CD14-positive monocyte (primary cell): ENCODE measurements at regions not wholly inside any gene's neighbourhood (a gene's known extent, or its start where the extent isn't known, plus 50 kb on each side); places are given as distances from the start of the nearest gene placed in this dataset.

Experiments used
- DNase-seq, 3 donors: peaks; one replicate each; pipeline ENCODE4 v3.0.0-alpha.2; 2011 to 2022
- H2AFZ ChIP-seq: 2 replicates; pipeline ENCODE4 v1.6.0; 2012; ENCODE audit warnings: mild to moderate bottlenecking, low read depth, low read length, inconsistent platforms; ENCODE audit not compliant: insufficient read depth, poor library complexity, severe bottlenecking
- H3K27ac ChIP-seq, 2 donors: 1 replicate in 1 of 2; 2 replicates in 1 of 2; pipeline ENCODE4 v1.5.1; 2012 to 2013; ENCODE audit warnings: low read length in 2 of 2, control low read depth in 1 of 2, inconsistent platforms in 1 of 2, low read depth in 1 of 2, mild to moderate bottlenecking in 1 of 2
- H3K27me3 ChIP-seq, 2 donors: one replicate each; pipeline versions ENCODE4 v1.6.0 to v1.6.1; 2011 to 2013; ENCODE audit warnings: low read length in 2 of 2; ENCODE audit not compliant: control insufficient read depth in 2 of 2, insufficient read depth in 2 of 2
- H3K36me3 ChIP-seq, 2 donors: replicated peaks in 1 of 2; 1 replicate in 1 of 2; 2 replicates in 1 of 2; pipeline versions ENCODE4 v1.5.1 to v1.6.1; 2012 to 2013; ENCODE audit warnings: low read length in 2 of 2, control low read depth in 1 of 2, inconsistent platforms in 1 of 2, mild to moderate bottlenecking in 1 of 2; ENCODE audit not compliant: insufficient read depth in 2 of 2, control insufficient read depth in 1 of 2
- H3K4me1 ChIP-seq, 2 donors: 1 replicate in 1 of 2; 2 replicates in 1 of 2; pipeline versions ENCODE4 v1.5.1 to v1.6.1; 2012 to 2013; ENCODE audit warnings: low read length in 2 of 2, control low read depth in 1 of 2, inconsistent platforms in 1 of 2, mild to moderate bottlenecking in 1 of 2, moderate library complexity in 1 of 2; ENCODE audit not compliant: insufficient read depth in 2 of 2, control insufficient read depth in 1 of 2
- H3K4me2 ChIP-seq: replicated peaks from 2 replicates; pipeline ENCODE3; 2012; ENCODE audit warnings: low read length, moderate library complexity, mild to moderate bottlenecking; ENCODE audit not compliant: poor library complexity, severe bottlenecking; ENCODE audit errors: extremely low read depth
- H3K4me3 ChIP-seq, 3 experiments: fragments of 200-600 bp in 1 of 3; sonication (generic) in 1 of 3; replicated peaks in 1 of 3; 1 replicate in 2 of 3; 2 replicates in 1 of 3; pipeline ENCODE4 v1.5.1; 2011 to 2013; ENCODE audit warnings: low read length in 3 of 3, mild to moderate bottlenecking in 3 of 3, control low read depth in 2 of 3, low read depth in 2 of 3, inconsistent platforms in 1 of 3, moderate library complexity in 1 of 3
- H3K79me2 ChIP-seq: 2 replicates; pipeline ENCODE4 v1.6.0; 2012; ENCODE audit warnings: mild to moderate bottlenecking, control low read depth, inconsistent platforms, low read length, moderate library complexity; ENCODE audit not compliant: insufficient read depth
- H3K9ac ChIP-seq: 2 replicates; pipeline ENCODE4 v1.6.0; 2017; ENCODE audit warnings: low read length, mild to moderate bottlenecking; ENCODE audit not compliant: insufficient read depth, poor library complexity, severe bottlenecking
- H3K9me3 ChIP-seq, 2 donors: replicated peaks in 1 of 2; 1 replicate in 1 of 2; 2 replicates in 1 of 2; pipeline versions ENCODE4 v1.5.1 to v1.6.1; 2012 to 2013; ENCODE audit warnings: low read length in 2 of 2, control low read depth in 1 of 2; ENCODE audit not compliant: control insufficient read depth in 1 of 2, insufficient read depth in 1 of 2
- H4K20me1 ChIP-seq: 2 replicates; pipeline ENCODE4 v1.6.0; 2012; ENCODE audit warnings: mild to moderate bottlenecking, low read length, control low read depth, moderate library complexity; ENCODE audit not compliant: insufficient read depth
- H3K27ac Mint-ChIP-seq, 7 donors: one replicate each; pipeline ENCODE4 v1.8.0; 2020; ENCODE audit warnings: mild to moderate bottlenecking in 7 of 7, mixed read lengths in 7 of 7, moderate library complexity in 6 of 7, inconsistent platforms in 2 of 7
- H3K27me3 Mint-ChIP-seq, 3 donors: one replicate each; pipeline ENCODE4 v1.8.0; 2021 to 2022; ENCODE audit warnings: low read depth in 3 of 3, mild to moderate bottlenecking in 3 of 3, mixed read lengths in 3 of 3, moderate library complexity in 3 of 3, inconsistent platforms in 1 of 3
- H3K36me3 Mint-ChIP-seq, 2 donors: one replicate each; pipeline ENCODE4 v1.8.0; 2020; ENCODE audit warnings: mixed read lengths in 2 of 2, inconsistent platforms in 1 of 2, mild to moderate bottlenecking in 1 of 2
- H3K4me1 Mint-ChIP-seq: one replicate; pipeline ENCODE4 v1.8.0; 2020; ENCODE audit warnings: mild to moderate bottlenecking, mixed read lengths
- H3K4me3 Mint-ChIP-seq, 2 donors: one replicate each; pipeline ENCODE4 v1.8.0; 2020; ENCODE audit warnings: mild to moderate bottlenecking in 2 of 2, mixed read lengths in 2 of 2, moderate library complexity in 1 of 2
- H3K9me3 Mint-ChIP-seq, 7 donors: one replicate each; pipeline ENCODE4 v1.8.0; 2020 to 2022; ENCODE audit warnings: mixed read lengths in 7 of 7, mild to moderate bottlenecking in 6 of 7, moderate library complexity in 6 of 7, inconsistent platforms in 2 of 7
- CTCF ChIP-seq: fragments of 200-600 bp; IDR thresholded peaks from one replicate; pipeline ENCODE4 v1.8.0; 2022; ENCODE audit warnings: antibody characterized with exemption, mild to moderate bottlenecking
- WGBS: methylation state at CpG from one replicate; pipeline ENCODE4 v1.1.5; 2013; ENCODE audit warnings: missing lambda C conversion rate; ENCODE audit not compliant: insufficient coverage; 5-methylcytosine and 5-hydroxymethylcytosine counted together
- intact Hi-C, 2 donors: fragments of 100-400 bp; cut with micrococcal nuclease; formaldehyde crosslinking; loops; one replicate each; pipeline versions ENCODE4 v1.15.0 to v1.15.1; 2023

- intact Hi-C loops: no loop called here
- no peak overlapping the region for H3K4me3 Mint-ChIP-seq
Measured at GRCh38 chr16:8375232-8375587, 215.1 kb downstream of the TMEM114 start.

GRCh38 chr16:8374586-8375231, 215.6 kb downstream of the TMEM114 start:
- WGBS: 100% methylated on average over 1 of the region's 8 CpGs
- Mint-ChIP-seq H3K4me1 (no peaks in the 10 kb centered on the region), H3K4me3 (no peak overlapping the region), H3K27me3 (peaks cover 0 to under 1% (median 0%) of the 10 kb centered on the region in 3 donors), H3K27ac (no peak overlapping the region), H3K9me3 (peaks cover 0 to 9% (median 3%) of the 10 kb centered on the region in 7 donors), H3K36me3 (no peaks in the 10 kb centered on the region)
- H3K4me2 ChIP-seq: no peak overlapping the region
- H3K36me3 ChIP-seq: no peaks in the 10 kb centered on the region
- H3K4me3 ChIP-seq: no peak overlapping the region
- intact Hi-C loops: no loop called here
- H3K9ac ChIP-seq: no peak overlapping the region
- no peak overlapping the region for H3K27ac ChIP-seq
- H3K4me1 ChIP-seq: no peaks in the 10 kb centered on the region
- no peaks in the 10 kb centered on the region for H4K20me1 ChIP-seq
- peaks cover 5% of the 10 kb centered on the region in 2 donors for H3K9me3 ChIP-seq
- no peaks in the 10 kb centered on the region for H3K79me2 ChIP-seq
- no peak overlapping the region for H2AFZ ChIP-seq
- TF ChIP-seq CTCF: no peak
- no peaks in the 10 kb centered on the region for H3K27me3 ChIP-seq
- DNase-seq: no peak

More at GRCh38 chr16:8375232-8375587, 215.1 kb downstream of the TMEM114 start:
- peaks cover 5% of the 10 kb centered on the region in 2 donors for H3K9me3 ChIP-seq
- H3K79me2 ChIP-seq: no peaks in the 10 kb centered on the region
- DNase-seq: no peak
- H4K20me1 ChIP-seq: no peaks in the 10 kb centered on the region
- Mint-ChIP-seq H3K27me3 (no peaks in the 10 kb centered on the region), H3K9me3 (peaks cover 0 to 9% (median 4%) of the 10 kb centered on the region in 7 donors), H3K27ac (no peak overlapping the region), H3K4me1 (no peaks in the 10 kb centered on the region), H3K36me3 (no peaks in the 10 kb centered on the region)
- no peaks in the 10 kb centered on the region for H3K27me3 ChIP-seq
- H3K4me3 ChIP-seq: no peak overlapping the region
- WGBS: 100% methylated on average over 1 of the region's 1 CpG
- no peak for TF ChIP-seq CTCF
- H3K9ac ChIP-seq: no peak overlapping the region
- no peak overlapping the region for H3K27ac ChIP-seq
- H3K4me2 ChIP-seq: no peak overlapping the region
- no peak overlapping the region for H2AFZ ChIP-seq
- H3K36me3 ChIP-seq: no peaks in the 10 kb centered on the region
- H3K4me1 ChIP-seq: no peaks in the 10 kb centered on the region
